GM23338 (cell line): ENCODE measurements at regions not wholly inside any gene's neighbourhood (a gene's known extent, or its start where the extent isn't known, plus 50 kb on each side); places are given as distances from the start of the nearest gene placed in this dataset.

Experiments used
- ATAC-seq: fragments of 200-7000 bp; cut with Tn5 transposase; 3 replicates; pipeline ENCODE4 v1.9.1; 2020
- DNase-seq: peaks from one replicate; pipeline ENCODE4 v3.0.0-alpha.2; 2015; ENCODE audit warnings: low spot score
- H2AFZ ChIP-seq: fragments of 200-600 bp; sonication (generic); 2 replicates; pipeline ENCODE4 v1.8.0; 2016; ENCODE audit warnings: antibody characterized with exemption, mild to moderate bottlenecking, moderate library complexity
- H3F3A ChIP-seq: fragments of 200-600 bp; sonication (generic); replicated peaks from 2 replicates; pipeline ENCODE4 v1.8.0; 2017; ENCODE audit warnings: antibody characterized with exemption, mixed run types, low read depth
- H3K27ac ChIP-seq: fragments of 200-600 bp; sonication (generic); 2 replicates; pipeline ENCODE4 v1.6.1; 2016; ENCODE audit warnings: low read depth
- H3K27me3 ChIP-seq: fragments of 200-600 bp; sonication (generic); 2 replicates; pipeline ENCODE4 v1.8.0; 2016; ENCODE audit warnings: mild to moderate bottlenecking, mixed run types, moderate library complexity; ENCODE audit not compliant: insufficient read depth
- H3K36me3 ChIP-seq: fragments of 200-600 bp; sonication (generic); 2 replicates; pipeline ENCODE4 v1.8.0; 2016; ENCODE audit warnings: mild to moderate bottlenecking; ENCODE audit not compliant: insufficient read depth
- H3K4me1 ChIP-seq: fragments of 200-600 bp; sonication (generic); 2 replicates; pipeline ENCODE4 v1.8.0; 2016; ENCODE audit warnings: mild to moderate bottlenecking, moderate library complexity; ENCODE audit not compliant: insufficient read depth
- H3K4me2 ChIP-seq: fragments of 200-600 bp; sonication (generic); 2 replicates; pipeline ENCODE4 v1.7.1; 2017; ENCODE audit warnings: mixed run types
- H3K4me3 ChIP-seq: fragments of 200-600 bp; sonication (generic); 2 replicates; pipeline ENCODE4 v1.6.1; 2016; ENCODE audit warnings: mixed run types
- H3K79me2 ChIP-seq: fragments of 200-600 bp; sonication (generic); replicated peaks from 2 replicates; pipeline ENCODE4 v1.8.0; 2017; ENCODE audit warnings: mild to moderate bottlenecking; ENCODE audit not compliant: insufficient read depth
- H3K9me2 ChIP-seq: fragments of 200-600 bp; sonication (generic); 2 replicates; pipeline ENCODE4 v1.8.0; 2017; ENCODE audit not compliant: insufficient read depth
- H4K20me1 ChIP-seq: fragments of 200-600 bp; sonication (generic); replicated peaks from 2 replicates; pipeline ENCODE4 v1.8.0; 2017; ENCODE audit warnings: mild to moderate bottlenecking; ENCODE audit not compliant: insufficient read depth
- H3K27ac Mint-ChIP-seq: 2 replicates; pipeline ENCODE4 v1.8.0; 2020; ENCODE audit warnings: inconsistent platforms, mild to moderate bottlenecking, moderate library complexity, mixed read lengths
- H3K27me3 Mint-ChIP-seq: 3 replicates; pipeline ENCODE4 v1.8.0; 2022; ENCODE audit warnings: low read depth, mild to moderate bottlenecking, moderate library complexity, mixed read lengths, inconsistent platforms; ENCODE audit not compliant: insufficient read depth, poor library complexity
- H3K36me3 Mint-ChIP-seq: 3 replicates; pipeline ENCODE4 v1.8.0; 2021; ENCODE audit warnings: low read depth, mild to moderate bottlenecking, inconsistent platforms, moderate library complexity, mixed read lengths
- H3K4me1 Mint-ChIP-seq: 3 replicates; pipeline ENCODE4 v1.8.0; 2020; ENCODE audit warnings: mild to moderate bottlenecking, inconsistent platforms, mixed read lengths
- H3K4me3 Mint-ChIP-seq: 3 replicates; pipeline ENCODE4 v1.8.0; 2021; ENCODE audit warnings: moderate library complexity, mild to moderate bottlenecking, inconsistent platforms, mixed read lengths
- H3K9me3 Mint-ChIP-seq: 3 replicates; pipeline ENCODE4 v1.8.0; 2020; ENCODE audit warnings: moderate library complexity, mild to moderate bottlenecking, inconsistent platforms, mixed read lengths
- CREB1 ChIP-seq: fragments of 250-450 bp; sonication (Bioruptor Pico); IDR thresholded peaks from 2 replicates; pipeline ENCODE4 v1.5.0; 2020; ENCODE audit warnings: low read depth, mild to moderate bottlenecking, moderate library complexity
- CTCF ChIP-seq, 2 experiments: fragments of 200-600 bp in 1 of 2; sonication (generic) in 1 of 2; conservative IDR thresholded peaks; 2 replicates each; pipeline versions ENCODE4 v1.5.1 to v1.6.1; 2016 to 2017; ENCODE audit warnings: antibody characterized with exemption in 2 of 2, low read depth in 2 of 2, mild to moderate bottlenecking in 2 of 2, moderate library complexity in 1 of 2
- ETS1 ChIP-seq: IDR thresholded peaks from 2 replicates; pipeline ENCODE4 v1.6.1; 2016; ENCODE audit warnings: antibody characterized with exemption
- EZH2 ChIP-seq: fragments of 200-600 bp; sonication (generic); IDR thresholded peaks from one replicate; pipeline ENCODE4 v1.8.0; 2017; ENCODE audit warnings: antibody characterized with exemption, mild to moderate bottlenecking, low read depth; ENCODE audit not compliant: unreplicated experiment
- JUNB ChIP-seq: IDR thresholded peaks from one replicate; pipeline ENCODE4 v1.6.1; 2016; ENCODE audit warnings: antibody characterized with exemption; ENCODE audit not compliant: unreplicated experiment
- NANOG ChIP-seq: IDR thresholded peaks from 2 replicates; pipeline ENCODE4 v1.6.1; 2016; ENCODE audit warnings: antibody characterized with exemption, borderline replicate concordance
- POLR2AphosphoS5 ChIP-seq: IDR thresholded peaks from 2 replicates; pipeline ENCODE4 v1.6.1; 2016; ENCODE audit warnings: antibody characterized with exemption, low read depth
- REST ChIP-seq: IDR thresholded peaks from one replicate; pipeline ENCODE4 v1.6.1; 2018; ENCODE audit warnings: antibody characterized with exemption; ENCODE audit not compliant: unreplicated experiment
- TF ChIP-seq, protein P1 (sequence below): fragments of 250-450 bp; sonication (Bioruptor Pico); IDR thresholded peaks from 2 replicates; pipeline ENCODE4 v1.5.0; 2020; ENCODE audit warnings: mild to moderate bottlenecking, moderate library complexity

- H3K9me3 Mint-ChIP-seq = no peaks in the 10 kb centered on the region
- H3K4me3 Mint-ChIP-seq = no peak overlapping the region
- Histone ChIP-seq H3K4me3 (no peak overlapping the region), H3K27ac (no peak overlapping the region), H3F3A (no peaks in the 10 kb centered on the region), H3K4me1 (no peaks in the 10 kb centered on the region), H3K36me3 (no peaks in the 10 kb centered on the region), H2AFZ (0 out of 2 replicates have a peak overlapping the region, but pooled peaks have one; percentile 24), H3K4me2 (no peak overlapping the region), H3K79me2 (no peaks in the 10 kb centered on the region), H3K9me2 (no peaks in the 10 kb centered on the region), H4K20me1 (no peaks in the 10 kb centered on the region), H3K27me3 (no peaks in the 10 kb centered on the region)
- no peaks in the 10 kb centered on the region for H3K36me3 Mint-ChIP-seq
- H3K27me3 Mint-ChIP-seq = no peaks in the 10 kb centered on the region
- no peak overlapping the region for H3K27ac Mint-ChIP-seq
- ATAC-seq = no peak
- TF ChIP-seq CREB1 (no peak), CTCF (conservative IDR thresholded peaks at IDR 0.05; ENCODE audit: low read depth in 2 of 2) (no peak), ETS1 (no peak), NANOG (no peak), REST (no peak), JUNB (no peak), EZH2 (no peak), POLR2AphosphoS5 (no peak)
- TF ChIP-seq, protein P1, sequence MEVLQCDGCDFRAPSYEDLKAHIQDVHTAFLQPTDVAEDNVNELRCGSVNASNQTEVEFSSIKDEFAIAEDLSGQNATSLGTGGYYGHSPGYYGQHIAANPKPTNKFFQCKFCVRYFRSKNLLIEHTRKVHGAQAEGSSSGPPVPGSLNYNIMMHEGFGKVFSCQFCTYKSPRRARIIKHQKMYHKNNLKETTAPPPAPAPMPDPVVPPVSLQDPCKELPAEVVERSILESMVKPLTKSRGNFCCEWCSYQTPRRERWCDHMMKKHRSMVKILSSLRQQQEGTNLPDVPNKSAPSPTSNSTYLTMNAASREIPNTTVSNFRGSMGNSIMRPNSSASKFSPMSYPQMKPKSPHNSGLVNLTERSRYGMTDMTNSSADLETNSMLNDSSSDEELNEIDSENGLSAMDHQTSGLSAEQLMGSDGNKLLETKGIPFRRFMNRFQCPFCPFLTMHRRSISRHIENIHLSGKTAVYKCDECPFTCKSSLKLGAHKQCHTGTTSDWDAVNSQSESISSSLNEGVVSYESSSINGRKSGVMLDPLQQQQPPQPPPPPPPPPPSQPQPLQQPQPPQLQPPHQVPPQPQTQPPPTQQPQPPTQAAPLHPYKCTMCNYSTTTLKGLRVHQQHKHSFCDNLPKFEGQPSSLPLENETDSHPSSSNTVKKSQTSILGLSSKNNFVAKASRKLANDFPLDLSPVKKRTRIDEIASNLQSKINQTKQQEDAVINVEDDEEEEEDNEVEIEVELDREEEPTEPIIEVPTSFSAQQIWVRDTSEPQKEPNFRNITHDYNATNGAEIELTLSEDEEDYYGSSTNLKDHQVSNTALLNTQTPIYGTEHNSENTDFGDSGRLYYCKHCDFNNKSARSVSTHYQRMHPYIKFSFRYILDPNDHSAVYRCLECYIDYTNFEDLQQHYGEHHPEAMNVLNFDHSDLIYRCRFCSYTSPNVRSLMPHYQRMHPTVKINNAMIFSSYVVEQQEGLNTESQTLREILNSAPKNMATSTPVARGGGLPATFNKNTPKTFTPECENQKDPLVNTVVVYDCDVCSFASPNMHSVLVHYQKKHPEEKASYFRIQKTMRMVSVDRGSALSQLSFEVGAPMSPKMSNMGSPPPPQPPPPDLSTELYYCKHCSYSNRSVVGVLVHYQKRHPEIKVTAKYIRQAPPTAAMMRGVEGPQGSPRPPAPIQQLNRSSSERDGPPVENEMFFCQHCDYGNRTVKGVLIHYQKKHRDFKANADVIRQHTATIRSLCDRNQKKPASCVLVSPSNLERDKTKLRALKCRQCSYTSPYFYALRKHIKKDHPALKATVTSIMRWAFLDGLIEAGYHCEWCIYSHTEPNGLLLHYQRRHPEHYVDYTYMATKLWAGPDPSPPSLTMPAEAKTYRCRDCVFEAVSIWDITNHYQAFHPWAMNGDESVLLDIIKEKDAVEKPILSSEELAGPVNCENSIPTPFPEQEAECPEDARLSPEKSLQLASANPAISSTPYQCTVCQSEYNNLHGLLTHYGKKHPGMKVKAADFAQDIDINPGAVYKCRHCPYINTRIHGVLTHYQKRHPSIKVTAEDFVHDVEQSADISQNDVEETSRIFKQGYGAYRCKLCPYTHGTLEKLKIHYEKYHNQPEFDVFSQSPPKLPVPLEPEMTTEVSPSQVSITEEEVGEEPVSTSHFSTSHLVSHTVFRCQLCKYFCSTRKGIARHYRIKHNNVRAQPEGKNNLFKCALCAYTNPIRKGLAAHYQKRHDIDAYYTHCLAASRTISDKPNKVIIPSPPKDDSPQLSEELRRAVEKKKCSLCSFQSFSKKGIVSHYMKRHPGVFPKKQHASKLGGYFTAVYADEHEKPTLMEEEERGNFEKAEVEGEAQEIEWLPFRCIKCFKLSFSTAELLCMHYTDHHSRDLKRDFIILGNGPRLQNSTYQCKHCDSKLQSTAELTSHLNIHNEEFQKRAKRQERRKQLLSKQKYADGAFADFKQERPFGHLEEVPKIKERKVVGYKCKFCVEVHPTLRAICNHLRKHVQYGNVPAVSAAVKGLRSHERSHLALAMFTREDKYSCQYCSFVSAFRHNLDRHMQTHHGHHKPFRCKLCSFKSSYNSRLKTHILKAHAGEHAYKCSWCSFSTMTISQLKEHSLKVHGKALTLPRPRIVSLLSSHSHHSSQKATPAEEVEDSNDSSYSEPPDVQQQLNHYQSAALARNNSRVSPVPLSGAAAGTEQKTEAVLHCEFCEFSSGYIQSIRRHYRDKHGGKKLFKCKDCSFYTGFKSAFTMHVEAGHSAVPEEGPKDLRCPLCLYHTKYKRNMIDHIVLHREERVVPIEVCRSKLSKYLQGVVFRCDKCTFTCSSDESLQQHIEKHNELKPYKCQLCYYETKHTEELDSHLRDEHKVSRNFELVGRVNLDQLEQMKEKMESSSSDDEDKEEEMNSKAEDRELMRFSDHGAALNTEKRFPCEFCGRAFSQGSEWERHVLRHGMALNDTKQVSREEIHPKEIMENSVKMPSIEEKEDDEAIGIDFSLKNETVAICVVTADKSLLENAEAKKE (CRISPR knock-in tag) = no peak
- peaks cover 4% of the 10 kb centered on the region; the same call in 1 of the 3 replicates for H3K4me1 Mint-ChIP-seq
- DNase-seq = peak; percentile 5
These were observed 274.7 kb upstream of the SNX7 start for GRCh38 chr1:98386675-98387440.
